Activated T-helper 2 cell treated with anti-CD3 and anti-CD28 coated beads, Interferon-gamma antibody, Interleukin-2, Interleukin-4, amounts not matched to agents 10 μg/mL and 5 μg/mL and 100 μg/mL, durations not matched to agents 14 hours and 24 hours and 36 hours (primary cell): ENCODE measurements at regions not wholly inside any gene's neighbourhood (a gene's known extent, or its start where the extent isn't known, plus 50 kb on each side); places are given as distances from the start of the nearest gene placed in this dataset.

Source experiments
- DNase-seq: peaks from one replicate; pipeline ENCODE4 v3.0.0; 2021; ENCODE audit warnings: low spot score
- H3K27ac Mint-ChIP-seq: one replicate; pipeline ENCODE4 v1.8.0; 2021; ENCODE audit warnings: mixed read lengths
- H3K27me3 Mint-ChIP-seq: one replicate; pipeline ENCODE4 v1.8.0; 2021; ENCODE audit warnings: low read depth, mixed read lengths
- H3K36me3 Mint-ChIP-seq: one replicate; pipeline ENCODE4 v1.8.0; 2021; ENCODE audit warnings: low read depth, mixed read lengths
- H3K4me1 Mint-ChIP-seq: one replicate; pipeline ENCODE4 v1.8.0; 2021; ENCODE audit warnings: low read depth, mixed read lengths
- H3K4me3 Mint-ChIP-seq: one replicate; pipeline ENCODE4 v1.8.0; 2021; ENCODE audit warnings: low read depth, mild to moderate bottlenecking, moderate library complexity, mixed read lengths
- H3K9me3 Mint-ChIP-seq: one replicate; pipeline ENCODE4 v1.8.0; 2021; ENCODE audit warnings: mixed read lengths
- intact Hi-C: fragments of 100-400 bp; cut with micrococcal nuclease; formaldehyde crosslinking; loops from one replicate; pipeline ENCODE4 v1.15.1; 2023

- Mint-ChIP-seq H3K4me1 (no peaks in the 10 kb centered on the region), H3K36me3 (no peaks in the 10 kb centered on the region), H3K4me3 (no peak overlapping the region), H3K27ac (no peak overlapping the region), H3K9me3 (no peaks in the 10 kb centered on the region), H3K27me3 (peaks cover 28% of the 10 kb centered on the region)
- intact Hi-C loops, result no loop called here
- no peak for DNase-seq
Measured at GRCh38 chr6:144873623-144874378, 588.7 kb downstream of the UTRN start.

GRCh38 chr6:144876689-144877088, 591.6 kb downstream of the UTRN start:
- H3K4me1 Mint-ChIP-seq, result no peaks in the 10 kb centered on the region
- DNase-seq, result no peak
- no peak overlapping the region for H3K4me3 Mint-ChIP-seq
- H3K36me3 Mint-ChIP-seq, result no peaks in the 10 kb centered on the region
- no peak overlapping the region for H3K27ac Mint-ChIP-seq
- H3K9me3 Mint-ChIP-seq, result no peaks in the 10 kb centered on the region
- intact Hi-C loops, result no loop called here
- peaks cover 32% of the 10 kb centered on the region for H3K27me3 Mint-ChIP-seq

- no peak for DNase-seq
- intact Hi-C loops, result no loop called here
- peaks cover 32% of the 10 kb centered on the region for H3K27me3 Mint-ChIP-seq
- H3K36me3 Mint-ChIP-seq, result no peaks in the 10 kb centered on the region
- H3K9me3 Mint-ChIP-seq, result no peaks in the 10 kb centered on the region
- H3K4me3 Mint-ChIP-seq, result no peak overlapping the region
- H3K4me1 Mint-ChIP-seq, result no peaks in the 10 kb centered on the region
- no peak overlapping the region for H3K27ac Mint-ChIP-seq
Measured at GRCh38 chr6:144877118-144877517, 592.0 kb downstream of the UTRN start.

GRCh38 chr6:144878577-144878976, 593.4 kb downstream of the UTRN start:
- Mint-ChIP-seq H3K27ac (no peak overlapping the region), H3K4me3 (no peak overlapping the region), H3K27me3 (peaks cover 36% of the 10 kb centered on the region), H3K4me1 (no peaks in the 10 kb centered on the region), H3K36me3 (no peaks in the 10 kb centered on the region), H3K9me3 (no peaks in the 10 kb centered on the region)
- DNase-seq, result no peak
- intact Hi-C loops, result no loop called here

GRCh38 chr6:144879436-144879835, 594.3 kb downstream of the UTRN start:
- H3K9me3 Mint-ChIP-seq, result no peaks in the 10 kb centered on the region
- no peaks in the 10 kb centered on the region for H3K4me1 Mint-ChIP-seq
- intact Hi-C loops, result no loop called here

GRCh38 chr6:144882425-144882824, 597.3 kb downstream of the UTRN start:
- intact Hi-C loops, result no loop called here
- Mint-ChIP-seq H3K9me3 (no peaks in the 10 kb centered on the region), H3K27ac (no peak overlapping the region), H3K4me3 (no peak overlapping the region), H3K27me3 (peaks cover 34% of the 10 kb centered on the region), H3K36me3 (no peaks in the 10 kb centered on the region), H3K4me1 (no peaks in the 10 kb centered on the region)
- DNase-seq, result no peak

More at GRCh38 chr6:144879436-144879835, 594.3 kb downstream of the UTRN start:
- no peak overlapping the region for H3K4me3 Mint-ChIP-seq
- no peak overlapping the region for H3K27ac Mint-ChIP-seq
- H3K27me3 Mint-ChIP-seq, result peaks cover 36% of the 10 kb centered on the region
- no peak for DNase-seq
- H3K36me3 Mint-ChIP-seq, result no peaks in the 10 kb centered on the region

- no peak overlapping the region for H3K27ac Mint-ChIP-seq
- H3K36me3 Mint-ChIP-seq, result no peaks in the 10 kb centered on the region
- intact Hi-C loops, result no loop called here
- H3K9me3 Mint-ChIP-seq, result no peaks in the 10 kb centered on the region
- H3K27me3 Mint-ChIP-seq, result peaks cover 23% of the 10 kb centered on the region
- no peak for DNase-seq
- no peaks in the 10 kb centered on the region for H3K4me1 Mint-ChIP-seq
- no peak overlapping the region for H3K4me3 Mint-ChIP-seq
Measured at GRCh38 chr6:144883915-144884314, 598.8 kb downstream of the UTRN start.

- intact Hi-C loops, result no loop called here
- Mint-ChIP-seq H3K27me3 (peaks cover 19% of the 10 kb centered on the region), H3K9me3 (no peaks in the 10 kb centered on the region), H3K4me3 (no peak overlapping the region), H3K36me3 (no peaks in the 10 kb centered on the region), H3K4me1 (no peaks in the 10 kb centered on the region), H3K27ac (no peak overlapping the region)
- DNase-seq, result no peak
Measured at GRCh38 chr6:144885817-144886216, 600.7 kb downstream of the UTRN start.

- intact Hi-C loops, result no loop called here
- peaks cover 14% of the 10 kb centered on the region for H3K27me3 Mint-ChIP-seq
- H3K27ac Mint-ChIP-seq, result no peak overlapping the region
- H3K4me1 Mint-ChIP-seq, result no peaks in the 10 kb centered on the region
- no peak overlapping the region for H3K4me3 Mint-ChIP-seq
- H3K36me3 Mint-ChIP-seq, result no peaks in the 10 kb centered on the region
- DNase-seq, result no peak
- H3K9me3 Mint-ChIP-seq, result no peaks in the 10 kb centered on the region
Measured at GRCh38 chr6:144886682-144887081, 601.5 kb downstream of the UTRN start.

- no peak for DNase-seq
- Mint-ChIP-seq H3K27ac (no peak overlapping the region), H3K36me3 (no peaks in the 10 kb centered on the region), H3K9me3 (no peaks in the 10 kb centered on the region), H3K4me1 (no peaks in the 10 kb centered on the region), H3K4me3 (no peak overlapping the region), H3K27me3 (peaks cover 10% of the 10 kb centered on the region)
- intact Hi-C loops, result no loop called here
Measured at GRCh38 chr6:144888621-144889020, 603.5 kb downstream of the UTRN start.

- Mint-ChIP-seq H3K27me3 (peaks cover 7% of the 10 kb centered on the region), H3K4me3 (no peak overlapping the region), H3K9me3 (no peaks in the 10 kb centered on the region), H3K36me3 (no peaks in the 10 kb centered on the region), H3K27ac (no peak overlapping the region), H3K4me1 (no peaks in the 10 kb centered on the region)
- no peak for DNase-seq
- intact Hi-C loops, result no loop called here
Measured at GRCh38 chr6:144893680-144894151, 608.6 kb downstream of the UTRN start.

- Mint-ChIP-seq H3K36me3 (no peaks in the 10 kb centered on the region), H3K27ac (no peak overlapping the region), H3K4me3 (no peak overlapping the region), H3K4me1 (no peaks in the 10 kb centered on the region), H3K9me3 (no peaks in the 10 kb centered on the region), H3K27me3 (peaks cover 7% of the 10 kb centered on the region)
- DNase-seq, result no peak
- intact Hi-C loops, result no loop called here
Measured at GRCh38 chr6:144894240-144894639, 609.1 kb downstream of the UTRN start.

- Mint-ChIP-seq H3K4me3 (no peak overlapping the region), H3K27ac (no peak overlapping the region), H3K9me3 (no peaks in the 10 kb centered on the region), H3K4me1 (no peaks in the 10 kb centered on the region), H3K27me3 (peaks cover 7% of the 10 kb centered on the region), H3K36me3 (no peaks in the 10 kb centered on the region)
- intact Hi-C loops, result no loop called here
- no peak for DNase-seq
Measured at GRCh38 chr6:144895313-144896278, 610.5 kb downstream of the UTRN start.
